Nephron progenitor cell (in vitro differentiated cells): ENCODE measurements at regions not wholly inside any gene's neighbourhood (a gene's known extent, or its start where the extent isn't known, plus 50 kb on each side); places are given as distances from the start of the nearest gene placed in this dataset.

ENCODE experiments used
- DNase-seq: peaks from one replicate; pipeline ENCODE4 v3.0.0; 2021
- H3K27ac Mint-ChIP-seq: 2 replicates; pipeline ENCODE4 v1.8.0; 2021; ENCODE audit warnings: mild to moderate bottlenecking, moderate library complexity, mixed read lengths
- H3K27me3 Mint-ChIP-seq: 2 replicates; pipeline ENCODE4 v1.8.0; 2021; ENCODE audit warnings: mild to moderate bottlenecking, low read depth, mixed read lengths; ENCODE audit not compliant: poor library complexity
- H3K36me3 Mint-ChIP-seq: 2 replicates; pipeline ENCODE4 v1.8.0; 2021; ENCODE audit warnings: low read depth, mixed read lengths
- H3K4me1 Mint-ChIP-seq: 2 replicates; pipeline ENCODE4 v1.8.0; 2021; ENCODE audit warnings: mixed read lengths
- H3K4me3 Mint-ChIP-seq: 2 replicates; pipeline ENCODE4 v1.8.0; 2021; ENCODE audit warnings: mild to moderate bottlenecking, moderate library complexity, mixed read lengths
- H3K9me3 Mint-ChIP-seq: 2 replicates; pipeline ENCODE4 v1.8.0; 2021; ENCODE audit warnings: mild to moderate bottlenecking, moderate library complexity, mixed read lengths
- TF ChIP-seq, protein P1 (sequence below): fragments of 200-600 bp; sonication (generic); IDR thresholded peaks from 2 replicates; pipeline ENCODE4 v1.5.0; 2021; ENCODE audit warnings: antibody characterized with exemption

DNA sequence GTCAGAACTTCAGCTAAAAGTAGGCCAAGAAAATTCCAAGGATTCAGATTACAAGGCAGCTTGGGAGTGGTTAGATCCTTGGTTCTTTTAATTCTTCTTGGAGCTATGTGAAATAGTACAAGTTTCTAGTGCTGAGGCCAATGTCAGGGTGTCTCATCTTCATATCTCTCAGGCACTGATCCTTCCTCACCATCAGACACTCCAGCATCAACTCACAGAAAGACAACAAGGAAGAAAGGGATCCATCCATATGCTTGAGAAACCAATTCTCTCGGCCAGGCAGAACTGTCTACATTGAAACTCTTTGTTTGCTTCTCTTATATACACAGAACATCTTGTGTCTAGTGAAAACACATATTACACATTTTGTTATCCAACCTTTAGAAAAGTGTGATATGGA, 362.1 kb upstream of the CCNH start:
- no peak overlapping the region for H3K4me3 Mint-ChIP-seq
- H3K9me3 Mint-ChIP-seq: no peaks in the 10 kb centered on the region
- TF ChIP-seq, protein P1, sequence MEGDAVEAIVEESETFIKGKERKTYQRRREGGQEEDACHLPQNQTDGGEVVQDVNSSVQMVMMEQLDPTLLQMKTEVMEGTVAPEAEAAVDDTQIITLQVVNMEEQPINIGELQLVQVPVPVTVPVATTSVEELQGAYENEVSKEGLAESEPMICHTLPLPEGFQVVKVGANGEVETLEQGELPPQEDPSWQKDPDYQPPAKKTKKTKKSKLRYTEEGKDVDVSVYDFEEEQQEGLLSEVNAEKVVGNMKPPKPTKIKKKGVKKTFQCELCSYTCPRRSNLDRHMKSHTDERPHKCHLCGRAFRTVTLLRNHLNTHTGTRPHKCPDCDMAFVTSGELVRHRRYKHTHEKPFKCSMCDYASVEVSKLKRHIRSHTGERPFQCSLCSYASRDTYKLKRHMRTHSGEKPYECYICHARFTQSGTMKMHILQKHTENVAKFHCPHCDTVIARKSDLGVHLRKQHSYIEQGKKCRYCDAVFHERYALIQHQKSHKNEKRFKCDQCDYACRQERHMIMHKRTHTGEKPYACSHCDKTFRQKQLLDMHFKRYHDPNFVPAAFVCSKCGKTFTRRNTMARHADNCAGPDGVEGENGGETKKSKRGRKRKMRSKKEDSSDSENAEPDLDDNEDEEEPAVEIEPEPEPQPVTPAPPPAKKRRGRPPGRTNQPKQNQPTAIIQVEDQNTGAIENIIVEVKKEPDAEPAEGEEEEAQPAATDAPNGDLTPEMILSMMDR: no peak
- peaks cover 9% of the 10 kb centered on the region for H3K4me1 Mint-ChIP-seq
- H3K27me3 Mint-ChIP-seq: peaks cover 6% of the 10 kb centered on the region
- DNase-seq: no peak
- H3K36me3 Mint-ChIP-seq: no peaks in the 10 kb centered on the region
- H3K27ac Mint-ChIP-seq: no peak overlapping the region

GRCh38 chr5:87770601-87771121, 357.9 kb upstream of the CCNH start:
- Mint-ChIP-seq H3K9me3 (no peaks in the 10 kb centered on the region), H3K36me3 (no peaks in the 10 kb centered on the region), H3K27me3 (peaks cover 6% of the 10 kb centered on the region), H3K4me1 (peaks cover 9% of the 10 kb centered on the region), H3K4me3 (peak overlapping the region; percentile 37), H3K27ac (no peak overlapping the region)
- peak; percentile 16 for DNase-seq
- TF ChIP-seq, protein P1: no peak

DNA sequence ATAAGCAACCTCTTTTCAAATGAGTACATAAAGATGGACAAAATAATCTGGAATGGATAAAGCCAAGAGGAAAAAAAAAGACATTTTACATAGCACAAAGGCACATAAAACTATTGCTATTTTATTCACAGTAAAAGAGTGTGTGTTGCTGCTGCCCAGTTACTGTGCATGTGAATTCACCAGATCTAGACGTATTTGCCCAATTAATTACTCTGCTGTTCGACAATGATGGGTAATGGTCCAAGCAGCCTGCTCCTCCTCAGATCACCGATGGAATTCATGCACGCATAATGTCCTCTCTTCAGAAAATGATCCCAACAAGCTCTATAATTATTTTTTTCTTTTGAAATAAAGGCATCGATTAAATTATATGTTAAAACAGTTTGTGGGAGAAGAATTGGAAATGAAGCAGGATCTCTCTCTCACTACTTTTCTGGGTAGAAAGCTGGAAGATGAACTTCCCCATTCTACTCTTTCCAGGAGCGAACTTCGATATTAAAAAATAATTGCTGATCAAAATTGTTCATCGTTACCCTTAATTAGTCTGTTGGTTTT, 357.4 kb upstream of the CCNH start:
- TF ChIP-seq, protein P1: no peak
- H3K4me1 Mint-ChIP-seq: peaks cover 9% of the 10 kb centered on the region
- H3K27me3 Mint-ChIP-seq: peaks cover 6% of the 10 kb centered on the region
- H3K36me3 Mint-ChIP-seq: no peaks in the 10 kb centered on the region
- no peaks in the 10 kb centered on the region for H3K9me3 Mint-ChIP-seq
- no peak for DNase-seq
- H3K27ac Mint-ChIP-seq: no peak overlapping the region
- peak overlapping the region; percentile 37 for H3K4me3 Mint-ChIP-seq

DNA sequence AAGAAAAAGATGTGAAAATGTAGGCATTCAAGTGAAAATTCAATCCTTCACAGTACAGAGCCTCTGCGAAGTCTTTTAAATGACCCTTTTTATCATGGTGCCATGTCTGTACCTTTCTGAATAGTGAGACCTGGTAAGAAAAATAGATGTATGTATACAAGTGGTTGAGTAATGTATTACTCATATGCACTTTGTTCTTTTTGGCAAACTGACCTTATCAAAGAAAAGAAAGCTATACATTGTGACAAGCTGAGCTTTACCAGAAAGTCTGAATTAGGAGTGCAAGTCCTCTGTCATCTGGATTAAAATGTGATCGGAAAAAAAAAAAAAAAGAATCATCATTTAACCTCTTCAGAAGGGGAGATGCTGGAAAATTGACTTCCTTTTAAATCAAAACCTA, 356.4 kb upstream of the CCNH start:
- peaks cover 4% of the 10 kb centered on the region for H3K4me1 Mint-ChIP-seq
- H3K27ac Mint-ChIP-seq: no peak overlapping the region
- H3K4me3 Mint-ChIP-seq: no peak overlapping the region
- TF ChIP-seq, protein P1: no peak
- H3K27me3 Mint-ChIP-seq: peaks cover 6% of the 10 kb centered on the region
- H3K9me3 Mint-ChIP-seq: no peaks in the 10 kb centered on the region
- no peak for DNase-seq
- H3K36me3 Mint-ChIP-seq: no peaks in the 10 kb centered on the region

DNA sequence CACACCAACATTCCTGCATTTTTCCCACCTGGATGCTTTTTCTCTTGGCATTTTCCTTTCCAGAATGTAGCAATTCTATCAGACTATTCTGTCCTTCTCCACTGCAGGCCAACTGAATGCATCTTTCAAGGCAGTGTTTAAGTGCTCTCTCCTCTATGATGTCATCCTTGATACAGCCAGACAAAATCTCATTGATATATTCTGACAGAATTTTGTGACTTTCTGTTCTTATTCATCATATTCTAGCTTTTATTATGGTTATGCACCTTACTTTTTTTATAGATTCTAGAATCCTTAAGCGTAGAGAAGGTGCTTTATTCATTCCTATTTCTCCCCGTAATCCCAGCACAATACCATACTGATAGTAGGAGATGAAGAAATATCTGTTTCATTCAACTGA, 355.5 kb upstream of the CCNH start:
- H3K27ac Mint-ChIP-seq: no peak overlapping the region
- H3K4me1 Mint-ChIP-seq: peaks cover 4% of the 10 kb centered on the region
- TF ChIP-seq, protein P1: no peak
- no peaks in the 10 kb centered on the region for H3K36me3 Mint-ChIP-seq
- H3K4me3 Mint-ChIP-seq: no peak overlapping the region
- no peak for DNase-seq
- H3K9me3 Mint-ChIP-seq: no peaks in the 10 kb centered on the region
- H3K27me3 Mint-ChIP-seq: peaks cover 12% of the 10 kb centered on the region

DNA sequence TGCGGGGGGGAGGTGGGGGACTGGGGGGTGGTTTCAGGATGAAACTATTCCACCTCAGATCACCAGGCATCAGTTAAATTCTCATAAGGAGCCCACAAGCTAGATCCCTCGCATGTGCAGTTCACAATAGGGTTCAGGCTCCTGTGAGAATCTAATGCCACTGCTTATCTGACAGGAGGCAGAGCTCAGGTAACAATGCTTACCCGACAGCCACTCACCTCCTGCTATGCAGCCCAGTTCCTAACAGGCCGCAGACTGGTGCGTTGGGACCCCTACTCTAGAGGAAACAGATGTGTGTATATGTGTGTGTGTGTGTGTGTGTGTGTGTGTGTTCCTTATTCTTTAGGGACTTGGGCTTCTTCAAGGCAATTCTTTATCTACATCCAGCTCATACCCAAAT, 352.3 kb upstream of the CCNH start:
- no peak for DNase-seq

More for the DNA sequence above, 352.3 kb upstream of the CCNH start:
- H3K36me3 Mint-ChIP-seq: no peaks in the 10 kb centered on the region
- no peak overlapping the region for H3K4me3 Mint-ChIP-seq
- no peak overlapping the region for H3K27ac Mint-ChIP-seq
- no peaks in the 10 kb centered on the region for H3K4me1 Mint-ChIP-seq
- no peaks in the 10 kb centered on the region for H3K9me3 Mint-ChIP-seq
- TF ChIP-seq, protein P1: no peak
- H3K27me3 Mint-ChIP-seq: peaks cover 8% of the 10 kb centered on the region
